KMS-11 (cell line): ENCODE measurements at regions not wholly inside any gene's neighbourhood (a gene's known extent, or its start where the extent isn't known, plus 50 kb on each side); places are given as distances from the start of the nearest gene placed in this dataset.

Experiments
- H2AFZ ChIP-seq: fragments of 200-600 bp; sonication (generic); 2 replicates; pipeline ENCODE4 v1.6.1; 2016; ENCODE audit warnings: antibody characterized with exemption, mixed run types, low read depth
- H3K27ac ChIP-seq: fragments of 200-600 bp; sonication (generic); 2 replicates; pipeline ENCODE4 v1.6.1; 2016; ENCODE audit warnings: mild to moderate bottlenecking, mixed run types
- H3K27me3 ChIP-seq: fragments of 200-600 bp; sonication (generic); 2 replicates; pipeline ENCODE4 v1.6.1; 2017; ENCODE audit warnings: mild to moderate bottlenecking, low read depth, mixed run types, moderate library complexity; ENCODE audit not compliant: insufficient read depth
- H3K36me3 ChIP-seq: fragments of 200-600 bp; sonication (generic); 2 replicates; pipeline ENCODE4 v1.6.1; 2017; ENCODE audit warnings: mild to moderate bottlenecking, mixed run types; ENCODE audit not compliant: insufficient read depth
- H3K4me1 ChIP-seq: fragments of 200-600 bp; sonication (generic); 2 replicates; pipeline ENCODE4 v1.6.1; 2016; ENCODE audit warnings: mild to moderate bottlenecking, low read depth, mixed run types; ENCODE audit not compliant: poor library complexity, severe bottlenecking
- H3K4me2 ChIP-seq: fragments of 200-600 bp; sonication (generic); 2 replicates; pipeline ENCODE4 v1.7.0; 2016; ENCODE audit warnings: mild to moderate bottlenecking, mixed run types
- H3K4me3 ChIP-seq: fragments of 200-600 bp; sonication (generic); IDR thresholded peaks from 2 replicates; pipeline ENCODE4 v1.6.1; 2017; ENCODE audit warnings: low read depth, low read length, mixed read lengths; ENCODE audit not compliant: insufficient read depth
- H3K79me2 ChIP-seq: fragments of 200-600 bp; sonication (generic); 2 replicates; pipeline ENCODE4 v1.6.1; 2016; ENCODE audit warnings: low read depth, mixed run types; ENCODE audit not compliant: insufficient read depth
- H3K9ac ChIP-seq: fragments of 200-600 bp; sonication (generic); 2 replicates; pipeline ENCODE4 v1.6.1; 2016; ENCODE audit warnings: mild to moderate bottlenecking, mixed run types
- H4K20me1 ChIP-seq: fragments of 200-600 bp; sonication (generic); 2 replicates; pipeline ENCODE4 v1.6.1; 2016; ENCODE audit warnings: mild to moderate bottlenecking, mixed run types; ENCODE audit not compliant: insufficient read depth
- TF ChIP-seq, protein P1 (sequence below): fragments of 200-600 bp; sonication (generic); conservative IDR thresholded peaks from 2 replicates; pipeline ENCODE4 v1.6.1; 2017; ENCODE audit warnings: low read depth, mild to moderate bottlenecking, antibody characterized with exemption, low read length, moderate library complexity, mixed read lengths

- no peaks in the 10 kb centered on the region for H3K27me3 ChIP-seq
Measured at GRCh38 chr2:34320056-34320455, 721.0 kb upstream of the FAM98A start.

GRCh38 chr2:34317797-34318196, 718.7 kb upstream of the FAM98A start:
- Histone ChIP-seq H4K20me1 (no peaks in the 10 kb centered on the region), H3K79me2 (no peaks in the 10 kb centered on the region), H3K27ac (no peak overlapping the region), H3K4me1 (no peaks in the 10 kb centered on the region), H3K4me2 (no peak overlapping the region), H3K36me3 (no peaks in the 10 kb centered on the region), H3K4me3 (no peak overlapping the region), H3K9ac (no peak overlapping the region), H3K27me3 (no peaks in the 10 kb centered on the region), H2AFZ (no peak overlapping the region)
- TF ChIP-seq, protein P1, sequence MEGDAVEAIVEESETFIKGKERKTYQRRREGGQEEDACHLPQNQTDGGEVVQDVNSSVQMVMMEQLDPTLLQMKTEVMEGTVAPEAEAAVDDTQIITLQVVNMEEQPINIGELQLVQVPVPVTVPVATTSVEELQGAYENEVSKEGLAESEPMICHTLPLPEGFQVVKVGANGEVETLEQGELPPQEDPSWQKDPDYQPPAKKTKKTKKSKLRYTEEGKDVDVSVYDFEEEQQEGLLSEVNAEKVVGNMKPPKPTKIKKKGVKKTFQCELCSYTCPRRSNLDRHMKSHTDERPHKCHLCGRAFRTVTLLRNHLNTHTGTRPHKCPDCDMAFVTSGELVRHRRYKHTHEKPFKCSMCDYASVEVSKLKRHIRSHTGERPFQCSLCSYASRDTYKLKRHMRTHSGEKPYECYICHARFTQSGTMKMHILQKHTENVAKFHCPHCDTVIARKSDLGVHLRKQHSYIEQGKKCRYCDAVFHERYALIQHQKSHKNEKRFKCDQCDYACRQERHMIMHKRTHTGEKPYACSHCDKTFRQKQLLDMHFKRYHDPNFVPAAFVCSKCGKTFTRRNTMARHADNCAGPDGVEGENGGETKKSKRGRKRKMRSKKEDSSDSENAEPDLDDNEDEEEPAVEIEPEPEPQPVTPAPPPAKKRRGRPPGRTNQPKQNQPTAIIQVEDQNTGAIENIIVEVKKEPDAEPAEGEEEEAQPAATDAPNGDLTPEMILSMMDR = no peak

More at GRCh38 chr2:34320056-34320455, 721.0 kb upstream of the FAM98A start:
- TF ChIP-seq, protein P1 = no peak
- no peaks in the 10 kb centered on the region for H3K79me2 ChIP-seq
- no peak overlapping the region for H3K4me3 ChIP-seq
- no peak overlapping the region for H3K27ac ChIP-seq
- H3K9ac ChIP-seq = no peak overlapping the region
- no peaks in the 10 kb centered on the region for H3K4me1 ChIP-seq
- H3K4me2 ChIP-seq = no peak overlapping the region
- no peaks in the 10 kb centered on the region for H3K36me3 ChIP-seq
- no peaks in the 10 kb centered on the region for H4K20me1 ChIP-seq
- no peak overlapping the region for H2AFZ ChIP-seq

- TF ChIP-seq, protein P1 = no peak
- Histone ChIP-seq H3K27ac (no peak overlapping the region), H3K27me3 (no peaks in the 10 kb centered on the region), H3K4me2 (no peak overlapping the region), H3K36me3 (no peaks in the 10 kb centered on the region), H3K4me3 (no peak overlapping the region), H4K20me1 (no peaks in the 10 kb centered on the region), H2AFZ (no peak overlapping the region), H3K4me1 (no peaks in the 10 kb centered on the region), H3K79me2 (no peaks in the 10 kb centered on the region), H3K9ac (no peak overlapping the region)
Measured at GRCh38 chr2:34316788-34317187, 717.7 kb upstream of the FAM98A start.

- no peaks in the 10 kb centered on the region for H3K36me3 ChIP-seq
Measured at GRCh38 chr2:34311816-34312215, 712.7 kb upstream of the FAM98A start.

More at GRCh38 chr2:34311816-34312215, 712.7 kb upstream of the FAM98A start:
- Histone ChIP-seq H4K20me1 (no peaks in the 10 kb centered on the region), H2AFZ (no peak overlapping the region), H3K9ac (no peak overlapping the region), H3K27ac (no peak overlapping the region), H3K27me3 (no peaks in the 10 kb centered on the region), H3K4me1 (no peaks in the 10 kb centered on the region), H3K4me3 (no peak overlapping the region), H3K79me2 (no peaks in the 10 kb centered on the region), H3K4me2 (no peak overlapping the region)
- TF ChIP-seq, protein P1 = no peak
